GM18858 (cell line): ENCODE measurements at regions not wholly inside any gene's neighbourhood (a gene's known extent, or its start where the extent isn't known, plus 50 kb on each side); places are given as distances from the start of the nearest gene placed in this dataset.

Experiments
- ATAC-seq: cut with Tn5 transposase; IDR thresholded peaks from one replicate; pipeline ENCODE4 v1.9.1; 2021; ENCODE audit not compliant: unreplicated experiment

- no peak for ATAC-seq
These were observed 69.8 kb upstream of the IRX4 start for GRCh38 chr5:1952444-1953099.

- ATAC-seq: no peak
These were observed 69.3 kb upstream of the IRX4 start for GRCh38 chr5:1952021-1952420.

GRCh38 chr5:1951165-1951816 lies 68.6 kb upstream of the IRX4 start:
- no peak for ATAC-seq

- ATAC-seq: no peak
These were observed 68.0 kb upstream of the IRX4 start for GRCh38 chr5:1950708-1951103.

- ATAC-seq: no peak
These were observed 67.5 kb upstream of the IRX4 start for GRCh38 chr5:1950096-1950707.

- no peak for ATAC-seq
These were observed 66.5 kb upstream of the IRX4 start for GRCh38 chr5:1949253-1949652.

GRCh38 chr5:1948663-1949191 lies 66.0 kb upstream of the IRX4 start:
- no peak for ATAC-seq

- ATAC-seq: no peak
These were observed 65.4 kb upstream of the IRX4 start for GRCh38 chr5:1948111-1948510.

- no peak for ATAC-seq
These were observed 64.1 kb upstream of the IRX4 start for GRCh38 chr5:1946776-1947175.

- no peak for ATAC-seq
These were observed 63.5 kb upstream of the IRX4 start for GRCh38 chr5:1946122-1946677.

- no peak for ATAC-seq
These were observed 62.9 kb upstream of the IRX4 start for GRCh38 chr5:1945606-1946005.

GRCh38 chr5:1944408-1944807 lies 61.7 kb upstream of the IRX4 start:
- ATAC-seq: no peak

GRCh38 chr5:1943481-1943880 lies 60.8 kb upstream of the IRX4 start:
- no peak for ATAC-seq

GRCh38 chr5:1942630-1943029 lies 59.9 kb upstream of the IRX4 start:
- no peak for ATAC-seq

- ATAC-seq: no peak
These were observed 59.4 kb upstream of the IRX4 start for GRCh38 chr5:1942158-1942557.

- no peak for ATAC-seq
These were observed 56.5 kb upstream of the IRX4 start for GRCh38 chr5:1939256-1939655.

GRCh38 chr5:1938310-1939000 lies 55.7 kb upstream of the IRX4 start:
- ATAC-seq: no peak

- ATAC-seq: no peak
These were observed 54.9 kb upstream of the IRX4 start for GRCh38 chr5:1937590-1937989.

- ATAC-seq: no peak
These were observed 54.2 kb upstream of the IRX4 start for GRCh38 chr5:1936901-1937300.

- ATAC-seq: no peak
These were observed 53.7 kb upstream of the IRX4 start for GRCh38 chr5:1936413-1936812.

- ATAC-seq: no peak
These were observed 52.2 kb upstream of the IRX4 start for GRCh38 chr5:1934801-1935429.
